CD8-positive, alpha-beta memory T cell (primary cell): ENCODE measurements at regions not wholly inside any gene's neighbourhood (a gene's known extent, or its start where the extent isn't known, plus 50 kb on each side); places are given as distances from the start of the nearest gene placed in this dataset.

Experiments used
- CTCF ChIA-PET: fragments of 350-600 bp; sonication (Branson Sonifier 250); formaldehyde crosslinking; loops from one replicate; lab custom pipeline; 2021; ENCODE audit warnings: antibody characterized with exemption; lab: Charles Lee
- POLR2A ChIA-PET: fragments of 350-600 bp; sonication (Branson Sonifier 250); formaldehyde crosslinking; loops from one replicate; lab custom pipeline; 2021; ENCODE audit warnings: antibody characterized with exemption; lab: Charles Lee
- DNase-seq, 5 donors: peaks; one replicate each; pipeline versions ENCODE4 v3.0.0 to v3.0.0-alpha.2; 2020 to 2022; ENCODE audit warnings: mixed read lengths in 1 of 5
- H3K27ac ChIP-seq: one replicate; pipeline ENCODE4 v1.7.0; 2013; ENCODE audit warnings: low read depth, mild to moderate bottlenecking, low read length, moderate library complexity
- H3K27me3 ChIP-seq: 2 replicates; pipeline ENCODE4 v1.7.0; 2013; ENCODE audit warnings: low read length, mild to moderate bottlenecking; ENCODE audit not compliant: insufficient read depth, poor library complexity, severe bottlenecking
- H3K36me3 ChIP-seq: 2 replicates; pipeline ENCODE4 v1.7.0; 2013; ENCODE audit warnings: mild to moderate bottlenecking, low read length, moderate library complexity; ENCODE audit not compliant: insufficient read depth
- H3K4me1 ChIP-seq: 2 replicates; pipeline ENCODE4 v1.7.0; 2013; ENCODE audit warnings: mild to moderate bottlenecking, low read length, moderate library complexity; ENCODE audit not compliant: insufficient read depth
- H3K4me3 ChIP-seq: 2 replicates; pipeline ENCODE4 v1.7.0; 2013; ENCODE audit warnings: mild to moderate bottlenecking, low read length
- H3K9me3 ChIP-seq: 2 replicates; pipeline ENCODE4 v1.7.0; 2013; ENCODE audit warnings: mild to moderate bottlenecking, low read length
- H3K27ac Mint-ChIP-seq, 8 donors: one replicate each; pipeline ENCODE4 v1.8.0; 2020 to 2021; ENCODE audit warnings: mixed read lengths in 8 of 8, mild to moderate bottlenecking in 6 of 8, inconsistent platforms in 3 of 8, moderate library complexity in 3 of 8
- H3K27me3 Mint-ChIP-seq, 2 donors: one replicate each; pipeline ENCODE4 v1.8.0; 2020 to 2021; ENCODE audit warnings: mixed read lengths in 2 of 2, mild to moderate bottlenecking in 1 of 2, moderate library complexity in 1 of 2
- H3K36me3 Mint-ChIP-seq, 3 donors: one replicate each; pipeline ENCODE4 v1.8.0; 2020 to 2021; ENCODE audit warnings: mixed read lengths in 3 of 3, inconsistent platforms in 1 of 3, mild to moderate bottlenecking in 1 of 3
- H3K4me1 Mint-ChIP-seq, 3 donors: one replicate each; pipeline ENCODE4 v1.8.0; 2020 to 2021; ENCODE audit warnings: mixed read lengths in 3 of 3, inconsistent platforms in 1 of 3, mild to moderate bottlenecking in 1 of 3
- H3K4me3 Mint-ChIP-seq, 7 donors: one replicate each; pipeline ENCODE4 v1.8.0; 2020 to 2021; ENCODE audit warnings: mixed read lengths in 7 of 7, mild to moderate bottlenecking in 6 of 7, moderate library complexity in 4 of 7, inconsistent platforms in 2 of 7
- H3K9me3 Mint-ChIP-seq, 5 donors: one replicate each; pipeline ENCODE4 v1.8.0; 2020 to 2022; ENCODE audit warnings: mixed read lengths in 5 of 5, mild to moderate bottlenecking in 3 of 5, moderate library complexity in 2 of 5, inconsistent platforms in 1 of 5

DNA sequence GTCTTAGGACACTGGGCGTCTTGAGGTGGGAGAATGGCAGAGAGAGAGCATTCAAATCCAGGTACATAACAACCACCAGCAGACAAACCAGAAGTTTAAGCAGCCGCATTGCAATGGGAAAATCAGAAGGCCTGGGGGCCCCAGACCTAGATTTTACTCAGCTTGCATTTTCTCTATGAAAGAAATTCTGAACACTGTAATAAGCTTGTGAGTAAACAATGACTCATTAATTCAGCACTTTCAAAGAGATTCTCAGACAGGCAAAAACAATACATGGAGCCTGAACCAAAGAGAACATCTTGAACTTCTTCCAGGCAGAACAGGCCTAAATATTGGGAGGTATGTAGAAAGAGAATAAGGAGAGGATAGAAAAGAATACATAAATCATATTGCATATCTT is 69.8 kb upstream of the IFNG-AS1 start:
- ChIA-PET POLR2A (interaction anchor here (0.6 kb wide), 1 partner anchor 9 kb away, joined by 5 read pairs; no protein-coding TSS in a partner anchor), CTCF (no interaction called here)
- H3K27me3 Mint-ChIP-seq: peaks cover under 1 to 2% of the 10 kb centered on the region in 2 donors
- no peaks in the 10 kb centered on the region for H3K4me1 Mint-ChIP-seq
- no peaks in the 10 kb centered on the region for H3K9me3 Mint-ChIP-seq
- Histone ChIP-seq H3K9me3 (no peaks in the 10 kb centered on the region), H3K36me3 (no peaks in the 10 kb centered on the region), H3K4me3 (no peak overlapping the region), H3K27me3 (no peaks in the 10 kb centered on the region), H3K27ac (no peak overlapping the region), H3K4me1 (no peaks in the 10 kb centered on the region)
- H3K27ac Mint-ChIP-seq: peak overlapping the region in 1 of 8 donors; percentile 15
- DNase-seq: no peak
- no peak overlapping the region for H3K4me3 Mint-ChIP-seq
- H3K36me3 Mint-ChIP-seq: peaks cover 0 to 1% (median 0%) of the 10 kb centered on the region in 3 donors

DNA sequence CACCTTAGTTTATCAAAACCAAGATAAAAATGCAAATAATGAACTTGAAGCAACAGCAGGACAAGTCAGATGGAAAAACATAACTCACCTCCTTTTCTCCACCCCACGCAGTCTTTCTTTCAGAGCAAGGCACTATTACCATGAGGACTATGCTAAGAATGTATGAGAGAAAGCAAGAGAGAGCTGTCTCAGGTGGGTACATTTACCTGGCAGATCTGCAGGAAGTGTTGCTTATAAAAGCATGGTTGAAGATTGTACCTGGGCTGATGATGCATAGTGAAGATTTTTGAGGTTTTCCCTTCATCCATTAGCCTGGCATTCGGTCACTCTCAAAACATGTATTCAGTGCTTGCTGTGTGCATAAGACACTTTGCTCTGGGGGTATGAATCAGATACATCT is 68.8 kb upstream of the IFNG-AS1 start:
- peaks cover 0 to 1% (median 0%) of the 10 kb centered on the region in 3 donors for H3K36me3 Mint-ChIP-seq
- CTCF ChIA-PET: interaction anchor here (1.4 to 1.6 kb wide), 3 partner anchors 10 to 564 kb away, joined by 3 to 5 read pairs (median 3); no protein-coding TSS in a partner anchor
- H3K4me3 Mint-ChIP-seq: no peak overlapping the region
- Histone ChIP-seq H3K36me3 (no peaks in the 10 kb centered on the region), H3K27me3 (no peaks in the 10 kb centered on the region), H3K27ac (no peak overlapping the region), H3K9me3 (no peaks in the 10 kb centered on the region), H3K4me3 (no peak overlapping the region), H3K4me1 (no peaks in the 10 kb centered on the region)
- peaks cover 0 to 1% (median under 1%) of the 10 kb centered on the region in 3 donors for H3K4me1 Mint-ChIP-seq
- H3K9me3 Mint-ChIP-seq: no peaks in the 10 kb centered on the region
- POLR2A ChIA-PET: no interaction called here
- H3K27me3 Mint-ChIP-seq: no peaks in the 10 kb centered on the region
- DNase-seq: no peak
- no peak overlapping the region for H3K27ac Mint-ChIP-seq

DNA sequence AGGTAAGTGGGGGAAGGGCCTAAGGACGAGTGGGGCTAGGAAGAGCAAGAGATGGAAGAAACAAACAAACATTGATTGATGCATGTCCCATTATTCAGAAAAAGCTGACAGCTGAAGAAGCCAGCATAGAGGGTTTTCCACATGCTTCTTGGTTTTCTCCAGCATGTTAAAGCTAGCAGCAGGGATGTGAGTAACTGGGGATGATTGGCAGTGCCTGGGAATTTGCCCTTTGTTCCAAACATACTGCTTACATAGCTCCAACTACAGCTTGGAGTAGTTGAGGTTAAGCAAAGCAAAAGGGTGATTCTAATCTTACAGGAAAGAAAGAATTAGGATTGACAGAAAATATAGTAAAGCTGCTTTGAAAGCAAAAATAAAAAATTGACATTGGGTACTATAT is 68.0 kb upstream of the IFNG-AS1 start:
- no peaks in the 10 kb centered on the region for H3K4me1 ChIP-seq
- H3K9me3 ChIP-seq: no peaks in the 10 kb centered on the region
- no peak for DNase-seq
- CTCF ChIA-PET: interaction anchor here (1.4 to 1.6 kb wide), 3 partner anchors 9 to 565 kb away, joined by 3 to 5 read pairs (median 3); no protein-coding TSS in a partner anchor
- Mint-ChIP-seq H3K27me3 (peaks cover 0 to 2% of the 10 kb centered on the region in 2 donors), H3K9me3 (no peaks in the 10 kb centered on the region), H3K27ac (peak overlapping the region in 1 of 8 donors; percentile 8), H3K36me3 (peaks cover 0 to 1% (median 0%) of the 10 kb centered on the region in 3 donors), H3K4me3 (no peak overlapping the region), H3K4me1 (peaks cover 0 to 9% (median 2%) of the 10 kb centered on the region in 3 donors)
- H3K4me3 ChIP-seq: no peak overlapping the region
- H3K27ac ChIP-seq: no peak overlapping the region
- H3K27me3 ChIP-seq: no peaks in the 10 kb centered on the region
- POLR2A ChIA-PET: no interaction called here
- no peaks in the 10 kb centered on the region for H3K36me3 ChIP-seq

DNA sequence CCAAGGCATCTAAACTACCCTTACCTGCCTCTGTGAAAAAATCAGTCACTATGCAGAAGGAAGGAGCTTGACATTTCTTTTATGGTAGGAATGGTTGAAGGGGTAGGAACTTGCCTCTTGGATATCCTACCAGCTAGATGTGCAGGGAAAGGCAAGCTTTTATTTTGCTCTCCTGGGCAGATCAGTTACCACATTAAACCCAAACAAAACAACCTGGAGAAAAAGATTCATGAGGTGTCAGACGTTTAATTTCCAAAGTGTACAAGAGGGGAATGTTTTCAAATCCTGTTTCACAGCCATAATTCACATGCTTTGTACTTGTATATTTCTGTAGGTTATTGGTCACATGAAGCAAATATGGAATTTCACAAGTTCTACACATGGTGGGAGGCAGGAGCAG is 67.0 kb upstream of the IFNG-AS1 start:
- DNase-seq: no peak
- Histone ChIP-seq H3K36me3 (no peaks in the 10 kb centered on the region), H3K9me3 (no peaks in the 10 kb centered on the region), H3K27ac (no peak overlapping the region), H3K4me1 (no peaks in the 10 kb centered on the region), H3K4me3 (no peak overlapping the region), H3K27me3 (no peaks in the 10 kb centered on the region)
- H3K9me3 Mint-ChIP-seq: no peaks in the 10 kb centered on the region
- no peak overlapping the region for H3K4me3 Mint-ChIP-seq
- peaks cover 0 to 9% (median 2%) of the 10 kb centered on the region in 3 donors for H3K4me1 Mint-ChIP-seq
- ChIA-PET POLR2A (no interaction called here), CTCF (no interaction called here)
- peaks cover 0 to 2% of the 10 kb centered on the region in 2 donors for H3K27me3 Mint-ChIP-seq
- no peaks in the 10 kb centered on the region for H3K36me3 Mint-ChIP-seq
- no peak overlapping the region for H3K27ac Mint-ChIP-seq

DNA sequence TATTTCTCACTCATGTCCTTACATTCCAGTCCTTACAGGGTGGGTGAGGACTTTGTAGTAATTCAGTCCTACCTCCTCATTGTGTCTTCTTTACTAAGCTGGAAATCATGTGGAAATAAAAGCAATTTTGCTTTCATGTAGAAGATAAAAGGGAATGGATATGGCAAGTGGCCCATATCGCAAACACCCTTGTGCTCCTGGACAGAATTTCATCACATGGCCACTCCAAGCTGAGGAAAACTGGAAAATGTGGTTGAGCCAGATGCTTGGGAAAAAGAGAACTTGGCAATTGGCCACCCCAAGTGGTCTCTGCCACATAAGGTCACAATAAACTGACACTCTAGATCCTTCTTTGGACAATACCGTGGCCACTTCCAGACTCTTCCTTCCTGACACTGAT is 64.2 kb upstream of the IFNG-AS1 start:
- no peaks in the 10 kb centered on the region for H3K27me3 ChIP-seq
- no peaks in the 10 kb centered on the region for H3K9me3 ChIP-seq
- no peak overlapping the region for H3K4me3 ChIP-seq
- Mint-ChIP-seq H3K9me3 (no peaks in the 10 kb centered on the region), H3K27ac (no peak overlapping the region), H3K4me1 (peaks cover 0 to 9% (median 3%) of the 10 kb centered on the region in 3 donors), H3K27me3 (peaks cover 0 to 2% of the 10 kb centered on the region in 2 donors), H3K4me3 (no peak overlapping the region), H3K36me3 (no peaks in the 10 kb centered on the region)
- no peak overlapping the region for H3K27ac ChIP-seq
- no peaks in the 10 kb centered on the region for H3K4me1 ChIP-seq
- H3K36me3 ChIP-seq: no peaks in the 10 kb centered on the region
- DNase-seq: no peak
- POLR2A ChIA-PET: no interaction called here
- CTCF ChIA-PET: no interaction called here

DNA sequence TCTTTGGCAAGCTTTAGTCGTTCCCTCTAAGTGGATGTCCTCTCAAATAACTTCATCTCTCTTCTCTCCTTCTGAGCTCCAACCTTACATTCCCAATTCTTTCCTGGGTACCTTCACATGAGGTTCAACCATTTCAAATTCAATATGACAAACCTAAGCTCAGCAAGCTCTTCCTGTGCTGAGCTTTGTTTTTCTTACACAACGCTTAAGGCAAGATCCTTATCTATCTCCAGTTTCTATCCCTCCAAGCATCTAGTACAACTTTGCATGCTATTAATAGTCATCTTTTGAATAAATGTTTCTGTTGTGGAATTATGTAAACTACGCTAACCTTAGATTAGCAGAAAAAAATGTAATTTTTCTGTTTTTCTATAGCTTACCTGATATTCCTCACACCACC is 63.7 kb upstream of the IFNG-AS1 start:
- peaks cover 0 to 2% of the 10 kb centered on the region in 2 donors for H3K27me3 Mint-ChIP-seq
- DNase-seq: no peak
- Histone ChIP-seq H3K4me3 (no peak overlapping the region), H3K9me3 (no peaks in the 10 kb centered on the region), H3K27me3 (no peaks in the 10 kb centered on the region), H3K27ac (no peak overlapping the region), H3K36me3 (no peaks in the 10 kb centered on the region), H3K4me1 (no peaks in the 10 kb centered on the region)
- H3K4me1 Mint-ChIP-seq: peaks cover 0 to 9% (median 3%) of the 10 kb centered on the region in 3 donors
- CTCF ChIA-PET: no interaction called here
- no peak overlapping the region for H3K4me3 Mint-ChIP-seq
- no peaks in the 10 kb centered on the region for H3K9me3 Mint-ChIP-seq
- H3K36me3 Mint-ChIP-seq: no peaks in the 10 kb centered on the region
- POLR2A ChIA-PET: no interaction called here
- H3K27ac Mint-ChIP-seq: peak overlapping the region in 1 of 8 donors; percentile 21

DNA sequence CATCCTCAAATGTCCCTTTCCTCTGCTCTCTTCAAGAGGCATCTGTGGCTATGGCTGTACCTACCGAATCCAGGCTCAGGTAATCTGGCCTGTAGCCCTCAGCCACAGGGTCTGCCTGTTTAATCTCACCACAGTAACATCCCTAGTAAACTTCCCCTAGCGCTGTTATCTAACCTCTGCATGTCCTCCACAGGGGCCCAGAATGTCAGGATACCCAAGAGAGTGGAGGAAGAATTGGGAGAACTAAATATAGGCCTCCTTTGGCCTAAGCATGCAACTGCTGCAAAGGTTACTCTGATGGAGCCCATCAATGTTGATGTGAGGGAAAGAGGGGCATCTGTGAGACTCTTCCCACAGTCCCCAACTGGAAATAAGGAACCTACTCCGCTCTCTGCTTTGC is 63.2 kb upstream of the IFNG-AS1 start:
- H3K27ac ChIP-seq: no peak overlapping the region
- ChIA-PET CTCF (no interaction called here), POLR2A (no interaction called here)

DNA sequence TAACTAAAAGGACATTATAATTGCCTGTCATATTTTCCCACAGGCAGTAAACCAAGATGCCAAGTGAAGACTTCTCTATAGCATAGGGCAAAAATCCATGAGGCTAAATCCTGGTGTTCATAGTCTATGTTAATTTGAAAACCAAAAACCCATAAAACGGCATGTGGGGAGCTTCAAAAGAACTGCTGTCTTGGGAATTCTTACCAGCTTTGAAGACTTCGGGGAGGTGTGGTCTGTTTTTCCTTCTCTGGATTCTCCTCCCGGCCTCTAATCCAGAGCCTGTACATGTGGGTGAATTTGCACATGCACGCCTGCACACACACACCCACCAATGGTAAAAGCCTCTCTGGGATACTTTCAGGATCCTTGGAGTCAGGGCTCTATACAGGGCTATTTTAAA is 61.9 kb upstream of the IFNG-AS1 start:
- Histone ChIP-seq H3K4me1 (no peaks in the 10 kb centered on the region), H3K36me3 (no peaks in the 10 kb centered on the region), H3K9me3 (no peaks in the 10 kb centered on the region), H3K27ac (no peak overlapping the region), H3K27me3 (no peaks in the 10 kb centered on the region), H3K4me3 (no peak overlapping the region)
- ChIA-PET CTCF (no interaction called here), POLR2A (no interaction called here)
- Mint-ChIP-seq H3K4me3 (no peak overlapping the region), H3K36me3 (no peaks in the 10 kb centered on the region), H3K27me3 (peaks cover 0 to 2% of the 10 kb centered on the region in 2 donors), H3K9me3 (no peaks in the 10 kb centered on the region), H3K4me1 (peaks cover 0 to 9% (median 3%) of the 10 kb centered on the region in 3 donors), H3K27ac (peak overlapping the region in 1 of 8 donors; percentile 14)
- DNase-seq: no peak

More for the DNA sequence above, 63.2 kb upstream of the IFNG-AS1 start:
- Mint-ChIP-seq H3K27ac (peak overlapping the region in 1 of 8 donors; percentile 21), H3K4me1 (peaks cover 0 to 9% (median 3%) of the 10 kb centered on the region in 3 donors), H3K4me3 (no peak overlapping the region), H3K36me3 (no peaks in the 10 kb centered on the region), H3K9me3 (no peaks in the 10 kb centered on the region), H3K27me3 (peaks cover 0 to 2% of the 10 kb centered on the region in 2 donors)
- no peak for DNase-seq
- H3K4me3 ChIP-seq: no peak overlapping the region
- H3K4me1 ChIP-seq: no peaks in the 10 kb centered on the region
- no peaks in the 10 kb centered on the region for H3K9me3 ChIP-seq
- no peaks in the 10 kb centered on the region for H3K27me3 ChIP-seq
- no peaks in the 10 kb centered on the region for H3K36me3 ChIP-seq
